GM12878 (cell line): ENCODE measurements at regions not wholly inside any gene's neighbourhood (a gene's known extent, or its start where the extent isn't known, plus 50 kb on each side); places are given as distances from the start of the nearest gene placed in this dataset.

ENCODE experiments used
- ATF7 ChIP-seq: fragments of 450-650 bp; IDR thresholded peaks from 2 replicates; pipeline ENCODE4 v1.6.1; 2016; ENCODE audit warnings: low read depth, mild to moderate bottlenecking
- BHLHE40 ChIP-seq, 2 experiments: fragments of 450-650 bp in 1 of 2; IDR thresholded peaks; 2 replicates each; pipeline ENCODE4 v1.6.1; 2011 to 2017; ENCODE audit warnings: low read depth in 2 of 2, borderline replicate concordance in 1 of 2, improper control_type of control experiment in 1 of 2, low read length in 1 of 2, mild to moderate bottlenecking in 1 of 2
- CBX5 ChIP-seq: sonication (generic); IDR thresholded peaks from 2 replicates; pipeline ENCODE4 v1.6.1; 2016; ENCODE audit warnings: low read depth, moderate library complexity, mild to moderate bottlenecking, inconsistent platforms
- CREB1 ChIP-seq: IDR thresholded peaks from 2 replicates; pipeline ENCODE4 v1.6.1; 2012; ENCODE audit warnings: low read depth, mild to moderate bottlenecking, inconsistent platforms
- CTCF ChIP-seq, 3 experiments: IDR thresholded peaks in 2 of 3; conservative IDR thresholded peaks in 1 of 3; 2 replicates each; pipeline ENCODE4 v1.5.1; 2011; ENCODE audit warnings: low read depth in 3 of 3, low read length in 3 of 3, mild to moderate bottlenecking in 3 of 3, control low read depth in 2 of 3, moderate library complexity in 2 of 3, inconsistent platforms in 1 of 3, mixed read lengths in 1 of 3; ENCODE audit not compliant: control insufficient read depth in 2 of 3, insufficient read depth in 1 of 3; ENCODE audit errors: extremely low read depth in 1 of 3
- GATAD2B ChIP-seq: fragments of 450-650 bp; conservative IDR thresholded peaks from 2 replicates; pipeline ENCODE4 v1.6.1; 2017; ENCODE audit warnings: low read depth, mild to moderate bottlenecking, moderate library complexity
- MXI1 ChIP-seq: fragments of 150-350 bp; IDR thresholded peaks from 2 replicates; pipeline ENCODE4 v1.6.1; 2011; ENCODE audit warnings: low read depth, mild to moderate bottlenecking, inconsistent platforms, low read length, improper control_type of control experiment
- RELA ChIP-seq: fragments of 450-650 bp; IDR thresholded peaks from 2 replicates; pipeline ENCODE4 v1.8.0; 2014; ENCODE audit warnings: borderline replicate concordance; ENCODE audit not compliant: partially characterized antibody
- SIX5 ChIP-seq: IDR thresholded peaks from 2 replicates; pipeline ENCODE4 v1.6.1; 2011; ENCODE audit warnings: mild to moderate bottlenecking, low read depth, low read length, moderate library complexity; ENCODE audit not compliant: severe bottlenecking
- SMC3 ChIP-seq: IDR thresholded peaks from 2 replicates; pipeline ENCODE4 v1.6.1; 2011; ENCODE audit warnings: low read length, improper control_type of control experiment, borderline replicate concordance
- SREBF1 ChIP-seq: IDR thresholded peaks from 2 replicates; pipeline ENCODE4 v1.6.1; 2012; ENCODE audit warnings: mild to moderate bottlenecking, low read length
- ZBTB40 ChIP-seq: fragments of 450-650 bp; IDR thresholded peaks from 2 replicates; pipeline ENCODE4 v1.6.1; 2016; ENCODE audit warnings: mild to moderate bottlenecking, moderate library complexity, borderline replicate concordance
- ZNF687 ChIP-seq: fragments of 450-650 bp; IDR thresholded peaks from 2 replicates; pipeline ENCODE4 v1.6.1; 2017; ENCODE audit warnings: mild to moderate bottlenecking, moderate library complexity
- TF ChIP-seq, protein P1 (sequence below): fragments of 450-650 bp; IDR thresholded peaks from 2 replicates; pipeline ENCODE4 v1.6.1; 2017; ENCODE audit warnings: borderline replicate concordance

GRCh38 chr2:8544786-8545694 is 136.8 kb upstream of the ID2 start (continued):
- TF ChIP-seq ZBTB40 (no peak), CBX5 (0 out of 2 replicates have a peak, but pooled peaks have one; percentile 22), MXI1 (no peak), ATF7 (peak; percentile 36; the same call in 1 of the 2 replicates), CTCF (IDR thresholded peaks at IDR 0.05 in 2 of 3, conservative IDR thresholded peaks at IDR 0.05 in 1 of 3; ENCODE audit: control insufficient read depth in 2 of 3, extremely low read depth in 1 of 3, insufficient read depth in 1 of 3, low read depth in 3 of 3, low read length in 3 of 3) (peak; percentile 44 to 66 (median 54); a peak in 5 of 6 replicates), CREB1 (no peak), SREBF1 (no peak), GATAD2B (0 out of 2 replicates have a peak, but pooled peaks have one; percentile 59), SMC3 (peak; percentile 39; the same call in 1 of the 2 replicates), BHLHE40 (IDR thresholded peaks at IDR 0.05; ENCODE audit: borderline replicate concordance in 1 of 2, low read depth in 2 of 2, low read length in 1 of 2) (peak; percentile 57 to 71; a peak in 3 of 4 replicates), SIX5 (no peak), ZNF687 (peak; percentile 91), RELA (peak; percentile 13)
- TF ChIP-seq, protein P1, sequence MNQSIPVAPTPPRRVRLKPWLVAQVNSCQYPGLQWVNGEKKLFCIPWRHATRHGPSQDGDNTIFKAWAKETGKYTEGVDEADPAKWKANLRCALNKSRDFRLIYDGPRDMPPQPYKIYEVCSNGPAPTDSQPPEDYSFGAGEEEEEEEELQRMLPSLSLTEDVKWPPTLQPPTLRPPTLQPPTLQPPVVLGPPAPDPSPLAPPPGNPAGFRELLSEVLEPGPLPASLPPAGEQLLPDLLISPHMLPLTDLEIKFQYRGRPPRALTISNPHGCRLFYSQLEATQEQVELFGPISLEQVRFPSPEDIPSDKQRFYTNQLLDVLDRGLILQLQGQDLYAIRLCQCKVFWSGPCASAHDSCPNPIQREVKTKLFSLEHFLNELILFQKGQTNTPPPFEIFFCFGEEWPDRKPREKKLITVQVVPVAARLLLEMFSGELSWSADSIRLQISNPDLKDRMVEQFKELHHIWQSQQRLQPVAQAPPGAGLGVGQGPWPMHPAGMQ: no peak
